SK-N-MC (cell line): ENCODE measurements at regions not wholly inside any gene's neighbourhood (a gene's known extent, or its start where the extent isn't known, plus 50 kb on each side); places are given as distances from the start of the nearest gene placed in this dataset.

Source experiments
- EZH2 ChIP-seq: fragments of 200-600 bp; sonication (generic); IDR thresholded peaks from one replicate; pipeline ENCODE4 v1.6.1; 2017; ENCODE audit warnings: antibody characterized with exemption
- POLR2AphosphoS5 ChIP-seq: IDR thresholded peaks from 2 replicates; pipeline ENCODE4 v1.6.1; 2012; ENCODE audit warnings: mild to moderate bottlenecking, low read depth, low read length, borderline replicate concordance

- TF ChIP-seq POLR2AphosphoS5 (no peak), EZH2 (no peak)
Measured at GRCh38 chr14:59101476-59101875, 87.0 kb upstream of the DAAM1 start.
